BE2C (cell line): ENCODE measurements at regions not wholly inside any gene's neighbourhood (a gene's known extent, or its start where the extent isn't known, plus 50 kb on each side); places are given as distances from the start of the nearest gene placed in this dataset.
"Not testable (repeated sequence)": the region's sequence is repeated elsewhere in the genome, so short reads cannot be mapped to it uniquely, and the experiment has no call there.

Experiments
- DNase-seq: peaks from one replicate; pipeline ENCODE4 v3.0.0-alpha.2; 2020
- H3K27me3 ChIP-seq: fragments of 250-450 bp; sonication (Bioruptor Pico); 2 replicates; pipeline ENCODE4 v1.5.1; 2020; ENCODE audit warnings: mild to moderate bottlenecking
- H3K36me3 ChIP-seq: fragments of 250-450 bp; sonication (Bioruptor Pico); 2 replicates; pipeline ENCODE4 v1.5.1; 2020; ENCODE audit warnings: mild to moderate bottlenecking
- H3K4me1 ChIP-seq: fragments of 250-450 bp; sonication (Bioruptor Pico); 2 replicates; pipeline ENCODE4 v1.5.1; 2020
- H3K4me3 ChIP-seq: 2 replicates; pipeline ENCODE4 v1.5.1; 2011; ENCODE audit warnings: low read depth, low read length
- H3K9me3 ChIP-seq: fragments of 250-450 bp; sonication (Bioruptor Pico); 2 replicates; pipeline ENCODE4 v1.5.1; 2020
- CTCF ChIP-seq: IDR thresholded peaks from 2 replicates; pipeline ENCODE4 v1.5.1; 2012; ENCODE audit warnings: mild to moderate bottlenecking, low read depth, low read length

GRCh38 chr10:6833458-6834011 is 253.5 kb upstream of the PRKCQ start:
- DNase-seq, result no peak
- no peak for TF ChIP-seq CTCF
- Histone ChIP-seq H3K27me3 (no peaks in the 10 kb centered on the region), H3K9me3 (no peaks in the 10 kb centered on the region), H3K4me3 (no peak overlapping the region), H3K4me1 (no peaks in the 10 kb centered on the region), H3K36me3 (no peaks in the 10 kb centered on the region)

- H3K4me1 ChIP-seq, H3K9me3 ChIP-seq, DNase-seq, H3K36me3 ChIP-seq, H3K27me3 ChIP-seq, H3K4me3 ChIP-seq: not testable (repeated sequence)
Observed at GRCh38 chr10:6830981-6831380, 250.9 kb upstream of the PRKCQ start.

GRCh38 chr10:6824793-6825192 is 244.7 kb upstream of the PRKCQ start:
- not testable (repeated sequence) for H3K4me1 ChIP-seq, H3K36me3 ChIP-seq, H3K27me3 ChIP-seq, H3K4me3 ChIP-seq, H3K9me3 ChIP-seq, DNase-seq

- no peak for DNase-seq
- Histone ChIP-seq H3K4me1 (no peaks in the 10 kb centered on the region), H3K9me3 (no peaks in the 10 kb centered on the region), H3K27me3 (no peaks in the 10 kb centered on the region), H3K36me3 (no peaks in the 10 kb centered on the region), H3K4me3 (no peak overlapping the region)
- no peak for TF ChIP-seq CTCF
Observed at GRCh38 chr10:6823770-6824169, 243.7 kb upstream of the PRKCQ start.

GRCh38 chr10:6819301-6819700 is 239.2 kb upstream of the PRKCQ start:
- no peaks in the 10 kb centered on the region for H3K4me1 ChIP-seq
- no peak for DNase-seq
- H3K36me3 ChIP-seq, result no peaks in the 10 kb centered on the region
- H3K4me3 ChIP-seq, result no peak overlapping the region
- no peaks in the 10 kb centered on the region for H3K27me3 ChIP-seq
- no peak for TF ChIP-seq CTCF
- H3K9me3 ChIP-seq, result no peaks in the 10 kb centered on the region

- Histone ChIP-seq H3K4me1 (no peaks in the 10 kb centered on the region), H3K4me3 (no peak overlapping the region), H3K27me3 (no peaks in the 10 kb centered on the region), H3K36me3 (no peaks in the 10 kb centered on the region), H3K9me3 (no peaks in the 10 kb centered on the region)
- DNase-seq, result no peak
- no peak for TF ChIP-seq CTCF
Observed at GRCh38 chr10:6817770-6818169, 237.7 kb upstream of the PRKCQ start.

- DNase-seq, result no peak
- Histone ChIP-seq H3K36me3 (no peaks in the 10 kb centered on the region), H3K4me1 (no peaks in the 10 kb centered on the region), H3K27me3 (no peaks in the 10 kb centered on the region), H3K4me3 (no peak overlapping the region), H3K9me3 (no peaks in the 10 kb centered on the region)
- no peak for TF ChIP-seq CTCF
Observed at GRCh38 chr10:6815346-6815745, 235.3 kb upstream of the PRKCQ start.
